SK-N-DZ (cell line): ENCODE measurements at regions not wholly inside any gene's neighbourhood (a gene's known extent, or its start where the extent isn't known, plus 50 kb on each side); places are given as distances from the start of the nearest gene placed in this dataset.

Source experiments
- DNase-seq: peaks from one replicate; pipeline ENCODE4 v3.0.0-alpha.2; 2015; ENCODE audit warnings: low spot score

- no peak for DNase-seq
Observed at GRCh38 chr11:127157225-127157624, 156.7 kb upstream of the KIRREL3 start.

- DNase-seq: no peak
Observed at GRCh38 chr11:127149410-127149809, 148.8 kb upstream of the KIRREL3 start.

DNA sequence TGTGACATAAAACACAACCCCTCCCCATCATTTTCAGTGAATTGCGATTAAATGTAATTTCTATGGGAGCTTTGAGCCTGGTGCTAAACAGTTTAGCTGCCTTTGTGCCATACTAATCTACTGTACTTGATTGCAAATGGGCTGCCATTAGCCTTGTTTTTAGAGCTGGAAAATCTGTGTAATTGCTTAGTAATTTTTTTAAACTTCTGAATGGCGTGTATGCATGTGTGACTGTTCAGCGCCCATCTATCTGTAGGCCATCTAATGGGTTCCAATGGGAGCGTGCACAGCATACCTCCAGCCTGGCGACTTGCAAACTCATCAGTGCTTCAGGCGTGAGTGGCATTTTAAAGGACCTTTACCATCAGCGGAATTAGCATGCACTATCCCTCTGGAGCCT is 142.7 kb upstream of the KIRREL3 start:
- no peak for DNase-seq

DNA sequence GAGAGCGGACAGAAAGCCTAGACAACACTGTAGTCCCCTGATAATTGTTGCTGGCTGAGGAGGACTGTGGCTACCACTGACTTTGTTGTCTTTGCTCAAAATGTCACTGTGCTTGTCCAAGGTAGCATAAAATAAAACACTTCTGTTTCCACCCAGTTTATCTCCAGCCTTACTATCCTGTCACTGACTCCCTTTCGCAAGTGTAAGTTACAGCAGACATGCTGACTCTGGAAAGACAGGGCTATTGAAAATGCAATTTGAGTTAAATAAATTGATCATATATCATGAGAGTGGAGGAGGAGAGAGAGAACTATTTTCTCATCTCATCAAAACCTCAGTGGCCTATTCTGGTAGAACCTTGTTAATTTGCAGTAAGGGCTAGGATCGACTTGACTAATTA is 138.0 kb upstream of the KIRREL3 start:
- DNase-seq: no peak

DNA sequence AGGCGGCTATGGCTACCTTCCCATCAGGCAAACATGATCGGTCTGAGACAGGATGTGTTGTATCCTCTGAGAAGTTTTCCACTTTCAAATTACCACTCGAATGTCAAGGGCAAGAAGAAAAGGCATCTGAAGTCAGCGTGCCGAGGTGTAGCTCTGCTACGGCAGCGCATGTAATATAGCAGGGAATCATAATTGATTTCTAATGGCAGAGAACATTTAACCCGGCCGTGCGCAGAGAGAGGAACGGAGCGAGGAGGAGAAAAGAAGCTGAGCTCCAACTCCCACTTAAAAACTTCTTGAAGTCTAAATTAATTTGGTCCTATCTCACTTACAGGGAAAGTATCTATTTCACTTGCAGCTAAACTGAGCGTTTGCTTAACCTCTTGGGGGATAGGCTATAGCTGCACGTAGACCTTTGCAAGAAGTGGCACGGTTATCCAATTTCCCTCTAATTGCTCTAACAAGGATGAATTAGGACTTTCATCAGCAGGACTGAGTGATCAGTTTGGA is 137.3 kb upstream of the KIRREL3 start:
- no peak for DNase-seq

DNA sequence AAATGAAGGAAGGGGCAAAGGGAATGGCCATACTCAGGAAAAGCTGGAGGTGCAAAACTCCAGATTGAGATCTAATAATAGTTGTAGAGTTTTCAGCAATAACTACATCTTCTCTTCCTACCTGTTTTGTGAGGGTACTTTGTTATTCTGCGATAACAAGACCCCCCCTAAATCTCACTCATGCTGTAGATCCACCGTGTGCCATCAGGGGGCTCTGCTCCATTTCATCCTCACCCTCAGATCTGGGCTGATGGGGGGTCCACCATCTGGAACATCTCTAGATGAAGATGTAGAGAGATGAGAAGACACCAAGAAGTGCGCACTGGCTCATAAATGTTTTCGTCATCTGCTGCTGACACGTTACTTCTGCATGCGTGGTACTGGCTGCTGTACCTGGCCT is 135.9 kb upstream of the KIRREL3 start:
- no peak for DNase-seq

- no peak for DNase-seq
Observed at GRCh38 chr11:127135256-127135655, 134.7 kb upstream of the KIRREL3 start.

GRCh38 chr11:127133061-127133460 is 132.5 kb upstream of the KIRREL3 start:
- DNase-seq: no peak

GRCh38 chr11:127130321-127130720 is 129.8 kb upstream of the KIRREL3 start:
- no peak for DNase-seq

DNA sequence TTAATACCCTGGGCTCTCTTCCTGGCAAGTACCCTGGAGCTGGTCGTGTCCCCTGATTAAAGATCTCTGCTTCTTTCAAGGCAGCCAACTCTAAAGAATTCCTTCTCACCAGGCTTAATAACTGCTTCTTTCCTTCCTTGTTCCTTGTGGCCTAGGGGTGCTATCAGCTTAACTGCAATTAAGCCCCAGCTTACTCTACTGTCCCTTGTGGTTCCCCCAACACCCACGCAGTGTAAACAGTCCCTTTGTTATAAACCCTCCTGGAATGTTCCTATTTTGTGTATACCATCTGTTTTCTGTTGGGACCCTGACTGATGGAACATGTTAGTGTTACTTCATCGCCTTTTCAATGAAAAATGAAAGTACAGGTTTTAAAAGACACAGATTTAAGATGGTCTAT is 126.4 kb upstream of the KIRREL3 start:
- DNase-seq: no peak

- no peak for DNase-seq
Observed at GRCh38 chr11:127119356-127119755, 118.8 kb upstream of the KIRREL3 start.

- DNase-seq: no peak
Observed at GRCh38 chr11:127118811-127119210, 118.2 kb upstream of the KIRREL3 start.

DNA sequence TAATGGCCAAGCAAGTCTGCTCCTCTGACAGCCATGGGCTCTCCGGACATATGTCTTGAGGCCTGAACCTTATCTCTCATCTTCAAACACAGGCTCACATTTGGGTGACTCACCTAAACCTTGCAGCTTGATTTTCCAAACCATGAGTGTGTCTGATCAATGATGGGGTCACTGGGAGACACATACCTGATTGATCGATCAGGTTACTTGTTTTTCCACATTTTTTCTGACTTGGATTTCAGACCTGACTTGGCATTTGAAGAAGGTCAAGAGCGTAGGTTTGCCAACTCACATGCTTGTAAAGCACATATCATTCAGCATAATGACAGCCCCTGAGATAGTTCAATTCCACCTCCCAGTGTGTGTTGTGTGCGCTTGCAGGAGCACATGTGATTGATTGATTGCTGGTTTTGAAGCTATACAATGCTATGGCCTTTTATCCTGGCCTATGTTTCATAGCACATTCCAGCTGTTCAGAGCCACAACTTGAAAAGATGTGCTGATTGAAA is 116.7 kb upstream of the KIRREL3 start:
- no peak for DNase-seq

DNA sequence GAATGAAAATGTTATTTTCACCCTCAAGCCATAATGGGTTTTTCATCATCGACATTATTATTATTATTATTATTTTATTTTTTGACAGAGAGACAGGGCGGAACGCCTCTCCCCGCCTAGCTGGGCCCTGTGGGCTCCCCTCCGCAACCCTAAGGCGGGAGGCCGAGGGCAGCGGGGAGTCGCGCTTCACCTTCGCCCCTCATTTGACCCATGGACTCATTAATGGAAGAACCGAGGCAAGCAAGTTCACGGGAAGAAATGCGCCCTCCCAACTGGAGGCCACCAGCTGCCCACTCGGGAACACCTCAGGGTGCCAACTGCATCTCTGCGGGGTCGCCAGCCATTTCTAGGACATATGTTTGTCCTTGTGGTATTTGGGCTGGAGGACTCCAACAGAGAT is 115.3 kb upstream of the KIRREL3 start:
- DNase-seq: no peak

DNA sequence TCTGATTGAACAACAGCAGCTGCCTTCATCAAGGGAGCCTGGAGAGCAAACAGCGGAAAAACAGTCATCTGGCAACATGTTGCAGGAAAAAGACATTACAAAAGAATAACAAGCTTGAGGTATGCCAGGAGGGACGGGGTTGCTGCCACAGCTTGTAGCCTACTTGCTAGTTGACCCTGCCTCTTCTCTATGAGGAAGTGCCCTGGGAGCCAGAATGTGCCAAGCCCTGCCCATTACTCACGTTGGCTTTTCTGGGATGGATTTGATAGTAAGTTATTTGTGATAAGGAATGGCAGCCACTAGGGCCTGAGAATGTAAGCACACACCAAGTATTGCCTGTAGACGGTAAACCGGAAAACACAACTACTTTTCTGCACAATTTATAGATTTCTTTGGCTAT is 113.5 kb upstream of the KIRREL3 start:
- DNase-seq: no peak

- DNase-seq: no peak
Observed at GRCh38 chr11:127110542-127110941, 110.0 kb upstream of the KIRREL3 start.

DNA sequence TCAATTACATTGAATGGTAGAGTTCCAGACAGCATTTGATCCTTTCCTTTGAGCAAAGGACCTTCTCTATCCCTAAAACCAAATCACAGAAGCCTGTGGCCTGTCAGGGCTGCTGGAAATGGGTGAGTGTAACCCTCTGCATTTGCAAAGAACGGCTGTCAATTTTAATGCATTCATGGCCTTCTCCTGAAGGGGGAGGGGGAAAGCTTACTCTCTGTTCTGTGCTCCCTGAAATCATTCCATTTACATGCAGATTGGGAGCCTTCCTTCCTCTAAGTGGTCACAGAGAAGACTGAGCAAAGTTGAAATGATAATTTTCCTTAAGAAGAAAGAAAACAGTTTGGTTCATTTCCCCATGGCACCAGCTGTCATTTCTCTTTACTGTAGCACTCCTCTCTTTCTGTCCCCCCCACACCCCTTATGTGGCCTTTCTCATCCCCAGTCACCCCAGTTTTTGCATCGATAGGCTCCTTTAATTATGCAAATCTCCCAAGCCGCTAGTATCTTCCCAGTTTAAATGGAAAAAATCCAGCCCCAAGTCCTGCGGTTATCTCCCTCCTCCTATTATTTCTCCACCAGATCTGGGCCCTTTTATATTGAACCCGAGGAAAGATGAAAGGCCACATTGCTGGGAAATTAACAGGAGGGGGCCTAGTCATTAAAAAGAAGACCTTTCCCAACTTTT is 109.4 kb upstream of the KIRREL3 start:
- no peak for DNase-seq

DNA sequence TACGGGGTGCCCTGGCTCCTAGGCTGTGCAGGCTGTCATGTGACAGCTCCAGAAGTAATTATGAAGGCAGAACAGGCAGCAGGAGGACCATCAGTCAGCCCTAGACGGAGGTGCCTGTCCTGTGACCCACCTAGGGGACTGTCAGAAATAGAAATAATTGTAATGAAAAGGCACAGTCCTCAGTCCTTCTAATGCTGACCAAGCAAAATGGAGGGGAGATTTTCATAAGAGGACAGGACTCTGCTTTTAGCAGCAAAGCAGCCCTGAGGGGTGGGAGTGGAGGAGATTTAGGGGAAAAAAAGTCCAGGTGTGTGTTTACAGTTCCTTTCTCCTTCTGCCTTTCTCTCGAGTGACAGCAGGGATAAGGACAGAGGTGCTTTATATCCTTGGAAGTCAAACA is 108.3 kb upstream of the KIRREL3 start:
- no peak for DNase-seq

GRCh38 chr11:127106938-127107337 is 106.4 kb upstream of the KIRREL3 start:
- no peak for DNase-seq

- DNase-seq: peak; percentile 37
Observed at GRCh38 chr11:127105593-127106541, 105.3 kb upstream of the KIRREL3 start.

DNA sequence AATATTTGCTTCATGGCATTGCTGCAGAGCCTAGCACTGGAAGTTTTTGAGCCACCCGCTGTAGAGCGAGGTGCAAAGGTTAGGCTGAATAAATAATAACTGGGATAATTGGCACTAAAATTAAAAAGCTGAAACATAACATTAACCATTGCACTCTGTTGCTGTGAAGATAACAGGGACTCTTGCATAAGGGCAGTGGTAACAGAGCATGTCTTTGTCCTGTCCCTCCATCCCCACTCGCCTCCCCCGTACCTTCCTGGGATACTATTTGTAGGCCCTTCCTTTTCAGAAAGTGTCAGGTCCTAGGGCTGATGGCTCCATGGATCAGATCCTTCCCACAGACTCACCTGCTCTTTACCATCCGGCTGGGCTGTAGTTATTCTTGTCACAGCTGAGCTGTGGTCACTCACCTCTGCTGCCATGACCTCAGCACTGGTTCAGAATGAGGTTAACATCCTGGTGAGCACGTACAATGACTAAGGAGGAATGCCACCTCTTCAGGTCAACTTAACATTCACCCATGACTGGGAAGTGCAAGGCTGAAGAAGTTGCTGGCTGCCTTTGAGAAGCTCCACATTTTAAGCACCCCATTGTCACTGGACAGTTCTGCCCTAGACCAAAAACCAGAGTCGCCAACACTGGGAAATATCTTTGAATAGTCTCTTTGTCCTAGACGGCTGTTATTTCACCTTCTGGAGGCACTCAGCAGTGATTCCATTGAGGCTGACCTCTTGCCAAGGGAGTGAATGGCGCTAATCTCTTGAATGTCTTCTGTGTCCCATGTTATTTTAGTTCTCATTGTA is 103.2 kb upstream of the KIRREL3 start:
- DNase-seq: no peak

- no peak for DNase-seq
Observed at GRCh38 chr11:127098684-127099083, 98.1 kb upstream of the KIRREL3 start.
